Activated B cell treated with CpG ODN at 0.5 μM for 24 hours (primary cell): ENCODE measurements at regions not wholly inside any gene's neighbourhood (a gene's known extent, or its start where the extent isn't known, plus 50 kb on each side); places are given as distances from the start of the nearest gene placed in this dataset.

ENCODE experiments used
- ATAC-seq: fragments of 200-7000 bp; cut with Tn5 transposase; one replicate; pipeline ENCODE4 v1.10.0; 2021; ENCODE audit warnings: low read depth, mild to moderate bottlenecking, moderate library complexity
- CTCF ChIA-PET: fragments of 350-600 bp; sonication (Branson Sonifier 250); formaldehyde crosslinking; loops from one replicate; lab custom pipeline; 2021; ENCODE audit warnings: antibody characterized with exemption; lab: Charles Lee
- POLR2A ChIA-PET: fragments of 350-600 bp; sonication (Branson Sonifier 250); formaldehyde crosslinking; loops from one replicate; lab custom pipeline; 2021; ENCODE audit warnings: antibody characterized with exemption; lab: Charles Lee
- DNase-seq: peaks from one replicate; pipeline ENCODE4 v3.0.0; 2022
- H3K27ac Mint-ChIP-seq: one replicate; pipeline ENCODE4 v1.8.0; 2020; ENCODE audit warnings: mixed read lengths
- H3K27me3 Mint-ChIP-seq: one replicate; pipeline ENCODE4 v1.8.0; 2021; ENCODE audit warnings: mixed read lengths
- H3K36me3 Mint-ChIP-seq: one replicate; pipeline ENCODE4 v1.8.0; 2021; ENCODE audit warnings: low read depth, mixed read lengths
- H3K4me1 Mint-ChIP-seq: one replicate; pipeline ENCODE4 v1.8.0; 2021; ENCODE audit warnings: mixed read lengths
- H3K4me3 Mint-ChIP-seq: one replicate; pipeline ENCODE4 v1.8.0; 2020; ENCODE audit warnings: mild to moderate bottlenecking, mixed read lengths
- H3K9me3 Mint-ChIP-seq: one replicate; pipeline ENCODE4 v1.8.0; 2020; ENCODE audit warnings: mixed read lengths
- CTCF ChIP-seq: fragments of 200-600 bp; IDR thresholded peaks from one replicate; pipeline ENCODE4 v1.8.0; 2022; ENCODE audit warnings: antibody characterized with exemption, mild to moderate bottlenecking
- intact Hi-C: fragments of 100-400 bp; cut with micrococcal nuclease; formaldehyde crosslinking; loops from one replicate; pipeline ENCODE4 v1.15.1; 2024

GRCh38 chr3:70752051-70752450, 439.6 kb upstream of the MDFIC2 start:
- no peak for TF ChIP-seq CTCF
- intact Hi-C loops: no loop called here
- H3K9me3 Mint-ChIP-seq: no peaks in the 10 kb centered on the region
- no peaks in the 10 kb centered on the region for H3K4me1 Mint-ChIP-seq
- H3K27me3 Mint-ChIP-seq: peaks cover 4% of the 10 kb centered on the region
- ATAC-seq (no peak), DNase-seq (no peak)
- no peak overlapping the region for H3K4me3 Mint-ChIP-seq
- H3K27ac Mint-ChIP-seq: no peak overlapping the region
- CTCF ChIA-PET: no interaction called here
- POLR2A ChIA-PET: no interaction called here
- no peaks in the 10 kb centered on the region for H3K36me3 Mint-ChIP-seq

- no peaks in the 10 kb centered on the region for H3K4me1 Mint-ChIP-seq
- POLR2A ChIA-PET: no interaction called here
- no peak for TF ChIP-seq CTCF
- intact Hi-C loops: no loop called here
- CTCF ChIA-PET: no interaction called here
- H3K27me3 Mint-ChIP-seq: peaks cover 4% of the 10 kb centered on the region
- no peaks in the 10 kb centered on the region for H3K36me3 Mint-ChIP-seq
- ATAC-seq: no peak
- H3K4me3 Mint-ChIP-seq: no peak overlapping the region
- H3K9me3 Mint-ChIP-seq: no peaks in the 10 kb centered on the region
- no peak for DNase-seq
- H3K27ac Mint-ChIP-seq: no peak overlapping the region
These were observed 436.7 kb upstream of the MDFIC2 start for GRCh38 chr3:70749122-70749521.

- no peak overlapping the region for H3K4me3 Mint-ChIP-seq
- no peak for TF ChIP-seq CTCF
- POLR2A ChIA-PET: no interaction called here
- intact Hi-C loops: no loop called here
- peaks cover 4% of the 10 kb centered on the region for H3K27me3 Mint-ChIP-seq
- DNase-seq (no peak), ATAC-seq (no peak)
- H3K27ac Mint-ChIP-seq: no peak overlapping the region
- no peaks in the 10 kb centered on the region for H3K36me3 Mint-ChIP-seq
- no peaks in the 10 kb centered on the region for H3K4me1 Mint-ChIP-seq
- H3K9me3 Mint-ChIP-seq: no peaks in the 10 kb centered on the region
- CTCF ChIA-PET: no interaction called here
These were observed 436.2 kb upstream of the MDFIC2 start for GRCh38 chr3:70748593-70748992.

- no peak overlapping the region for H3K27ac Mint-ChIP-seq
- ATAC-seq: no peak
- no peaks in the 10 kb centered on the region for H3K36me3 Mint-ChIP-seq
- no peaks in the 10 kb centered on the region for H3K9me3 Mint-ChIP-seq
- ChIA-PET CTCF (no interaction called here), POLR2A (no interaction called here)
- no peaks in the 10 kb centered on the region for H3K4me1 Mint-ChIP-seq
- intact Hi-C loops: no loop called here
- H3K4me3 Mint-ChIP-seq: no peak overlapping the region
- H3K27me3 Mint-ChIP-seq: peaks cover 4% of the 10 kb centered on the region
- TF ChIP-seq CTCF: no peak
- DNase-seq: no peak
These were observed 435.4 kb upstream of the MDFIC2 start for GRCh38 chr3:70747847-70748246.

GRCh38 chr3:70744536-70744935, 432.1 kb upstream of the MDFIC2 start:
- CTCF ChIA-PET: no interaction called here

More at GRCh38 chr3:70744536-70744935, 432.1 kb upstream of the MDFIC2 start:
- Mint-ChIP-seq H3K27me3 (peaks cover 5% of the 10 kb centered on the region), H3K36me3 (no peaks in the 10 kb centered on the region), H3K27ac (no peak overlapping the region), H3K4me3 (no peak overlapping the region), H3K9me3 (no peaks in the 10 kb centered on the region), H3K4me1 (no peaks in the 10 kb centered on the region)
- POLR2A ChIA-PET: no interaction called here
- ATAC-seq (no peak), DNase-seq (no peak)
- intact Hi-C loops: no loop called here
- TF ChIP-seq CTCF: no peak
